GM13977 (cell line): ENCODE measurements at regions not wholly inside any gene's neighbourhood (a gene's known extent, or its start where the extent isn't known, plus 50 kb on each side); places are given as distances from the start of the nearest gene placed in this dataset.

Experiments used
- DNase-seq: peaks from one replicate; pipeline ENCODE4 v3.0.0; 2012; ENCODE audit warnings: low spot score
- in situ Hi-C: fragments of 300-500 bp; cut with MboI; formaldehyde crosslinking; loops from one replicate; pipeline ENCODE4 v1.12.0; 2022; ENCODE audit warnings: low sequenced_read_pairs, low pct_unique_long_range_greater_than_20kb, mixed read lengths, inconsistent platforms; ENCODE audit not compliant: unreplicated experiment
- TF ChIP-seq, protein P1 (sequence below): IDR thresholded peaks from 2 replicates; pipeline ENCODE4 v1.5.1; 2012; ENCODE audit warnings: mild to moderate bottlenecking, control low read depth; ENCODE audit not compliant: insufficient read depth; ENCODE audit errors: extremely low read depth, missing control alignments

DNA sequence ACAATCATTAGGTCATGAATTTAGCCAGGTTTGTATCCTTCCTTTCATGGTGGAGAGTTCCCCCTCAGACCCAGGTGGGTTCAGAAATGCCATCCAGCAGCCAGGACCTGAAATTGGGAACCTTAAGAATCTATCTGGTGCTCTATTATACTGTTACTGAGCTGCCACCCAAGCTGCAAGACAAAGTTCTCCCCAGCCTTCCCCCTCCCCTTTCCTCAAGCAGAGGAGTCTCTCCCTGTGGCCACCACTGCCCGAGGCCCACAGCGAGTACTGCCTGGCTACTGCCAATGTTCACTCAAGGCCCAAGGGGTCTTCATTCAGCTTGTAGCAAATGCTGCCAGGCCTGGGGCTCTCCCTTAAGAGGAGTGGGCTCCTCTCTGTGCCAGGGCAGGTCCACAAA, 133.8 kb downstream of the TMEM38B start:
- TF ChIP-seq, protein P1, sequence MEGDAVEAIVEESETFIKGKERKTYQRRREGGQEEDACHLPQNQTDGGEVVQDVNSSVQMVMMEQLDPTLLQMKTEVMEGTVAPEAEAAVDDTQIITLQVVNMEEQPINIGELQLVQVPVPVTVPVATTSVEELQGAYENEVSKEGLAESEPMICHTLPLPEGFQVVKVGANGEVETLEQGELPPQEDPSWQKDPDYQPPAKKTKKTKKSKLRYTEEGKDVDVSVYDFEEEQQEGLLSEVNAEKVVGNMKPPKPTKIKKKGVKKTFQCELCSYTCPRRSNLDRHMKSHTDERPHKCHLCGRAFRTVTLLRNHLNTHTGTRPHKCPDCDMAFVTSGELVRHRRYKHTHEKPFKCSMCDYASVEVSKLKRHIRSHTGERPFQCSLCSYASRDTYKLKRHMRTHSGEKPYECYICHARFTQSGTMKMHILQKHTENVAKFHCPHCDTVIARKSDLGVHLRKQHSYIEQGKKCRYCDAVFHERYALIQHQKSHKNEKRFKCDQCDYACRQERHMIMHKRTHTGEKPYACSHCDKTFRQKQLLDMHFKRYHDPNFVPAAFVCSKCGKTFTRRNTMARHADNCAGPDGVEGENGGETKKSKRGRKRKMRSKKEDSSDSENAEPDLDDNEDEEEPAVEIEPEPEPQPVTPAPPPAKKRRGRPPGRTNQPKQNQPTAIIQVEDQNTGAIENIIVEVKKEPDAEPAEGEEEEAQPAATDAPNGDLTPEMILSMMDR = no peak
- in situ Hi-C loops = no loop called here
- DNase-seq = no peak

DNA sequence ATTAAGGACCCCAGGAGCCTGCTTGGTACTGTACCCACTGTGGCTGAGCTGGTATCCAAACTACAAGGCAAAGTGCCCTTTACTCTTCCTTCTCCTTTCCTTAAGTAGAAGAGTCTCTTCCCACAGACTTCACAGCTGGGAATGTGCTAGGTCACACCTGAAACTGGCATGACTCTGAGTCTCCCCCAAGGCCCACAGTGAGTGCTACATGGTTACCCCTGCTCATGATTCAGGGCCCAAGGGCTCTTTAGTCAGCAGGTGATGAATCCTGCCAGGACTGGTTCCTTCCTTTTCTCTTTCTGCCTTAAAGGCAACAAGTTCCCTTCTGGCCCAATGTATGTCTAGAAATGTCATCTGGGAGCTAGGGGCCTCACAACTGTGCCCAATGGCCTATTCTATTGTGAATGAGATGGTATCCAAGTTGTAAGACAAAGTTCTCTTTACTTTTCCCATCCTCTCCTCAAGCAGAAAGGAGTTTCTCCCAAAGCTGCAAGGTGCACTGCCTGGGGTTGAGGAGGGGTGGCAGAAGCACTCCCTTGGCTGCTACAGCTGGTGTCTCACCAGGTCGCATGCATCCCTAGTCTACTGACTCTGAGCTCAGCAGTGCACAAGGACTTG, 134.4 kb downstream of the TMEM38B start:
- in situ Hi-C loops = no loop called here
- no peak for DNase-seq
- TF ChIP-seq, protein P1 = no peak

DNA sequence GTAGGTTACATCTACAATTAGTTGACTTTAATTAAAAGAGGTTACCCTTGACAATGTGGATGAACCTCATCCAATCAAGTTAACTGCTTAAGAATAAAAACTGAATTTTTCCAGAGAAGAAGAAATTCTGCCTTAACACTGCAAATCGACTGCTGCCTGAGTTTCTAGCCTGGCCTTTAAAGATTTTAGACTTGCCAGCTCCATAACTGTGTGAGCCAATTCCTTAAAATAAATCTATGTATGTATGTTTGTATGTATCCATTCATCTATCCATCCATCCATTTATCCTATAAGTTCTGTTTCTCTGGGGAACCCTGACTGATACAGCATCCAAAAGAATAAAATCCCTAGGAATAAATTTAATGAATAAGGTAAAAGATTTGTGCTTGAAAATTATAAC, 136.1 kb downstream of the TMEM38B start:
- DNase-seq = no peak
- in situ Hi-C loops = no loop called here
- TF ChIP-seq, protein P1 = no peak

DNA sequence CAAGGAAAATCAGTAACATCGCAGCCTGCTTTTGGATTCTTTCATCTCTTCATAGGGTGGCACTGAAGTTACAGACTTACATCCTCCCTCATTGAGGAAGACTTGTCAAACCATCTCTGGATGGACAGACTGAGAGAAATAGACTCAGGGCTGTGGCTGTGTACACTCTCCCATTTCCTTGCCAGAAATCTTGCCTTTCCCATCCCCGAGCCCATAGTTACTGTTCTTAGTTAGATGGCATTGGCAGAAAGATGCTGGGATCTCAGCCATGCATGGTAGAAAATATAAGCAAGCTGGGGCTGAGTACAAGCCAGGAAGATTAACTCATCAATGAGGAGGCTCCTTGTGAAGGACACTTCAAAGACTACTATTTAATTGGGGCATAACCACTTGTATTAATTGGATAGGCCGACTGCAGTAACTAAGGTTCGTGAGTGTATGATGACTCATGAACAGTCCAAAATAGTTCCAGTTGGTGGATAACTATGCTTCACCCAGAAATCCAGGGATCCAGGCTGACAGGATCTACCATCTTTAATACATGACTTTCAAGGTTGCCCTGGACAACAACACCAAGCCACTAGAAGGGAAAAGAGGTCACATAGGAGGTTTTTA, 137.9 kb downstream of the TMEM38B start:
- TF ChIP-seq, protein P1 = no peak
- in situ Hi-C loops = no loop called here
- DNase-seq = no peak

DNA sequence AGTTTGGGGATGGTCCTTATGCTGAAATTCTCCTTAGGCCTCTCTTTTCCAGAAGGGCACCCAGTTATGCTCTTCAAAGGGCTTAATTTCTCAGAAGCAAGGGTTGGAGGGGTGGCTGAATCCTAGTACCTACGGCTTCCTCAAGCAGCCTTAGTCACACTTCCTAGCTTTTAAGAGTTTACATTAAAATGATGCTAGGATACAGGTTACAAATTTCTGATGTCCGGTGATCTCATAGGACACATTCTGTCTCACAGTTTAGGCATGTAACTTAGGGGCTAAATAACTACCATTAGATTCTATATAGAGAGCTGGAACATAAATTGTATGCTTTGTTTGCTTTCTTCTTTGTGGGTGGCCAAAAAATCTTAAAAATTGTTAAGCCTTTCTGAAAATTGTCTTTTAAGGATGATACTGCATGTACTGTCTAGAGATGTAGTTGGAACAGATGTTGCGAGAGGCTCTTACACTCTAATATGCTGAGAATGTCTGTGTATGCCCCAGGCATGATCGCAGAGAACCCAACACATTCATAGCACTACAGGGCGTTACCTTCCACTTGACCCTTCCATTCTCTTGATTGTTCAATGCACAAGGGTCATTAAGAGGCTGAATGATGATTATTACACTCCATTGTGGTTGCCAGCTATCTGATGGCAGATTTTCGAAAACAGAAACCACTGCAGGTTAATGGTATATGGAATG, 139.1 kb downstream of the TMEM38B start:
- in situ Hi-C loops = no loop called here
- DNase-seq = no peak
- TF ChIP-seq, protein P1 = no peak

DNA sequence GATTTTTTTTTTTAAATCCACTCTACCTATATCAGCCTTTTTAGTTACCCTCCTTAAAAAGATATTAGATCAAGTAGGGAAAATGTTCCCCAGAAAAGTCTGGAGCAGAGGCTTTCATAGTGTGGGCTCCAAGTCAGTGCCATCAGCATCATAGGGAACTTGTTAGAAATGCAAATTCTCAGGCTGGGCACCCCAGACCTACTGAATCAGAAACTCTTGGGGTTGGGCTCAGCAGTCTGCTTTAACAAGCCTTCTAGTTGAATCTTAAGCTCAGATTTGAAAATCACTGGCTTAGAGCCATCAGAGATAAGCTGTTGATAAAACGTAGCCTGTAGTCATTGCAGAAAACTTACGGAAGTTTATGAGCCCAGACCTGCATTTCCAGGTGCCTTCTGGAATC, 140.1 kb downstream of the TMEM38B start:
- in situ Hi-C loops = no loop called here
- DNase-seq = no peak
- TF ChIP-seq, protein P1 = no peak
